Endothelial cell of umbilical vein (primary cell): ENCODE measurements at regions not wholly inside any gene's neighbourhood (a gene's known extent, or its start where the extent isn't known, plus 50 kb on each side); places are given as distances from the start of the nearest gene placed in this dataset.

Experiments used
- BruUV-seq: library from RNA; stranded (reverse); fragments of 400-500 nt; replicated peaks from 2 replicates; lab custom pipeline; 2021; lab: Mats Ljungman, UMichigan
- CTCF ChIA-PET: fragments of 300-600, 350-600 bp; sonication (Branson Sonifier 250); formaldehyde crosslinking; loops from one replicate; lab custom pipeline; 2021; ENCODE audit warnings: antibody characterized with exemption, inconsistent platforms; lab: Charles Lee
- POLR2A ChIA-PET: fragments of 300-600, 350-600 bp; sonication (Branson Sonifier 250); formaldehyde crosslinking; loops from one replicate; lab custom pipeline; 2021; ENCODE audit warnings: antibody characterized with exemption, inconsistent platforms; lab: Charles Lee
- DNase-seq: peaks from one replicate; pipeline ENCODE4 v3.0.0-alpha.2; 2011; ENCODE audit warnings: low read depth, low spot score
- FAIRE-seq: peaks from 2 replicates; lab custom pipeline; 2011; peaks lifted over from hg19 to GRCh38; lab: Jason Lieb, UNC
- H2AFZ ChIP-seq: 2 replicates; pipeline ENCODE4 v1.6.0; 2012; ENCODE audit warnings: low read depth, low read length, control low read depth, inconsistent platforms
- H3K27ac ChIP-seq: 2 replicates; pipeline ENCODE4 v1.5.1; 2011; ENCODE audit warnings: low read depth, mild to moderate bottlenecking, control low read depth, low read length, moderate library complexity; ENCODE audit not compliant: insufficient read depth
- H3K27me3 ChIP-seq, 2 experiments: 2 replicates each; pipeline versions ENCODE4 v1.6.0 to v1.6.1; 2011; ENCODE audit warnings: low read length in 2 of 2, mixed read lengths in 1 of 2; ENCODE audit not compliant: control insufficient read depth in 2 of 2, insufficient read depth in 2 of 2
- H3K36me3 ChIP-seq, 2 experiments: 2 replicates in 1 of 2; 3 replicates in 1 of 2; pipeline ENCODE4 v1.5.1; 2011; ENCODE audit warnings: low read length in 2 of 2, mild to moderate bottlenecking in 1 of 2, moderate library complexity in 1 of 2; ENCODE audit not compliant: control insufficient read depth in 2 of 2, insufficient read depth in 2 of 2; ENCODE audit errors: extremely low read depth in 1 of 2
- H3K4me1 ChIP-seq: 3 replicates; pipeline ENCODE4 v1.5.1; 2011; ENCODE audit warnings: mild to moderate bottlenecking, low read length; ENCODE audit not compliant: control insufficient read depth, insufficient read depth; ENCODE audit errors: extremely low read depth
- H3K4me2 ChIP-seq: 2 replicates; pipeline ENCODE4 v1.6.1; 2011; ENCODE audit warnings: low read length, control low read depth, mixed read lengths; ENCODE audit not compliant: insufficient read depth
- H3K4me3 ChIP-seq, 3 experiments: fragments of 200-600 bp in 1 of 3; sonication (generic), shearing (Covaris generic) in 1 of 3; replicated peaks in 1 of 3; 2 replicates each; pipeline ENCODE4 v1.5.1; 2011 to 2016; ENCODE audit warnings: control low read depth in 3 of 3, low read length in 3 of 3, mild to moderate bottlenecking in 2 of 3, inconsistent platforms in 1 of 3, low read depth in 1 of 3, moderate library complexity in 1 of 3; ENCODE audit not compliant: insufficient read depth in 1 of 3
- H3K79me2 ChIP-seq: 2 replicates; pipeline ENCODE4 v1.6.0; 2012; ENCODE audit warnings: low read length, inconsistent platforms; ENCODE audit not compliant: control insufficient read depth, insufficient read depth
- H3K9ac ChIP-seq: replicated peaks from 2 replicates; pipeline ENCODE3; 2011; ENCODE audit warnings: low read length, control low read depth; ENCODE audit not compliant: insufficient read depth; ENCODE audit errors: extremely low read depth
- H3K9me1 ChIP-seq: replicated peaks from 3 replicates; pipeline ENCODE4 v1.6.0; 2011; ENCODE audit warnings: mild to moderate bottlenecking, low read length; ENCODE audit not compliant: control insufficient read depth, insufficient read depth; ENCODE audit errors: extremely low read depth
- H3K9me3 ChIP-seq: replicated peaks from 2 replicates; pipeline ENCODE4 v1.5.1; 2012; ENCODE audit warnings: low read length, inconsistent platforms; ENCODE audit not compliant: control insufficient read depth, insufficient read depth
- H4K20me1 ChIP-seq: replicated peaks from 2 replicates; pipeline ENCODE3; 2011; ENCODE audit warnings: mild to moderate bottlenecking, low read length; ENCODE audit not compliant: control insufficient read depth, insufficient read depth; ENCODE audit errors: extremely low read depth
- EZH2 ChIP-seq: IDR thresholded peaks from 2 replicates; pipeline ENCODE4 v1.6.1; 2012; ENCODE audit warnings: borderline replicate concordance, low read depth, mild to moderate bottlenecking, moderate library complexity, low read length, inconsistent platforms; ENCODE audit not compliant: severe bottlenecking
- FOS ChIP-seq: IDR thresholded peaks from 2 replicates; pipeline ENCODE4 v1.6.1; 2011; ENCODE audit warnings: mild to moderate bottlenecking, low read length, moderate library complexity, borderline replicate concordance; ENCODE audit not compliant: insufficient read depth
- GATA2 ChIP-seq: IDR thresholded peaks from 2 replicates; pipeline ENCODE4 v1.7.0; 2011; ENCODE audit warnings: low read depth, mild to moderate bottlenecking, moderate library complexity, mixed read lengths, low read length; ENCODE audit not compliant: insufficient read length, insufficient read depth
- JUN ChIP-seq: IDR thresholded peaks from 2 replicates; pipeline ENCODE4 v1.6.1; 2011; ENCODE audit warnings: borderline replicate concordance, low read depth; ENCODE audit not compliant: insufficient read length, insufficient read depth
- MYC ChIP-seq: IDR thresholded peaks from one replicate; pipeline ENCODE4 v1.6.1; 2011; ENCODE audit warnings: mild to moderate bottlenecking, low read depth, low read length
- POLR2A ChIP-seq: IDR thresholded peaks from 2 replicates; pipeline ENCODE4 v1.6.1; 2012; ENCODE audit warnings: low read depth, mild to moderate bottlenecking, control low read depth, low read length
- POLR2AphosphoS5 ChIP-seq: IDR thresholded peaks from 2 replicates; pipeline ENCODE4 v1.6.1; 2012; ENCODE audit warnings: low read depth, mild to moderate bottlenecking, control low read depth, low read length, moderate library complexity; ENCODE audit not compliant: insufficient read depth
- dilution Hi-C: fragments of 300-500 bp; cut with MboI; formaldehyde crosslinking; loops from one replicate; pipeline ENCODE4 v1.15.0; 2019; ENCODE audit warnings: low sequenced_read_pairs; ENCODE audit not compliant: extremely low pct_ligation_motif_present
- intact Hi-C: fragments of 100-400 bp; cut with micrococcal nuclease; formaldehyde crosslinking; loops from one replicate; pipeline ENCODE4 v1.10.0; 2022
- TF ChIP-seq, protein P1 (sequence below), 2 donors: IDR thresholded peaks; 1 replicate in 1 of 2; 2 replicates in 1 of 2; pipeline ENCODE4 v1.5.1; 2011; ENCODE audit warnings: low read length in 2 of 2, mild to moderate bottlenecking in 2 of 2, moderate library complexity in 2 of 2, control low read depth in 1 of 2, inconsistent platforms in 1 of 2, low read depth in 1 of 2; ENCODE audit not compliant: insufficient read depth in 1 of 2; ENCODE audit errors: extremely low read depth in 1 of 2
- TF ChIP-seq, protein P2 (sequence below): IDR thresholded peaks from 2 replicates; pipeline ENCODE4 v1.6.1; 2011; ENCODE audit not compliant: insufficient read depth, insufficient read length

GRCh38 chr3:75110741-75111140, 496.3 kb upstream of the CNTN3 start:
- Histone ChIP-seq H3K9me3 (peaks cover 4% of the 10 kb centered on the region), H4K20me1 (no peaks in the 10 kb centered on the region), H3K4me3 (no peak overlapping the region), H3K4me1 (no peaks in the 10 kb centered on the region), H3K36me3 (no peaks in the 10 kb centered on the region), H3K9me1 (no peaks in the 10 kb centered on the region), H3K79me2 (no peaks in the 10 kb centered on the region), H3K9ac (no peak overlapping the region), H2AFZ (no peak overlapping the region), H3K4me2 (no peak overlapping the region), H3K27ac (no peak overlapping the region), H3K27me3 (no peaks in the 10 kb centered on the region)
- FAIRE-seq (no peak), DNase-seq (no peak)
- BruUV-seq: no TSS peak
- intact Hi-C loops: no loop called here
- dilution Hi-C loops: no loop called here
- TF ChIP-seq POLR2A (no peak), JUN (no peak), EZH2 (no peak), MYC (no peak), POLR2AphosphoS5 (no peak), FOS (no peak), GATA2 (no peak)
- TF ChIP-seq, protein P1, sequence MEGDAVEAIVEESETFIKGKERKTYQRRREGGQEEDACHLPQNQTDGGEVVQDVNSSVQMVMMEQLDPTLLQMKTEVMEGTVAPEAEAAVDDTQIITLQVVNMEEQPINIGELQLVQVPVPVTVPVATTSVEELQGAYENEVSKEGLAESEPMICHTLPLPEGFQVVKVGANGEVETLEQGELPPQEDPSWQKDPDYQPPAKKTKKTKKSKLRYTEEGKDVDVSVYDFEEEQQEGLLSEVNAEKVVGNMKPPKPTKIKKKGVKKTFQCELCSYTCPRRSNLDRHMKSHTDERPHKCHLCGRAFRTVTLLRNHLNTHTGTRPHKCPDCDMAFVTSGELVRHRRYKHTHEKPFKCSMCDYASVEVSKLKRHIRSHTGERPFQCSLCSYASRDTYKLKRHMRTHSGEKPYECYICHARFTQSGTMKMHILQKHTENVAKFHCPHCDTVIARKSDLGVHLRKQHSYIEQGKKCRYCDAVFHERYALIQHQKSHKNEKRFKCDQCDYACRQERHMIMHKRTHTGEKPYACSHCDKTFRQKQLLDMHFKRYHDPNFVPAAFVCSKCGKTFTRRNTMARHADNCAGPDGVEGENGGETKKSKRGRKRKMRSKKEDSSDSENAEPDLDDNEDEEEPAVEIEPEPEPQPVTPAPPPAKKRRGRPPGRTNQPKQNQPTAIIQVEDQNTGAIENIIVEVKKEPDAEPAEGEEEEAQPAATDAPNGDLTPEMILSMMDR (IDR thresholded peaks at IDR 0.05; ENCODE audit: extremely low read depth in 1 of 2, insufficient read depth in 1 of 2, low read depth in 1 of 2, low read length in 2 of 2): no peak
- TF ChIP-seq, protein P2, sequence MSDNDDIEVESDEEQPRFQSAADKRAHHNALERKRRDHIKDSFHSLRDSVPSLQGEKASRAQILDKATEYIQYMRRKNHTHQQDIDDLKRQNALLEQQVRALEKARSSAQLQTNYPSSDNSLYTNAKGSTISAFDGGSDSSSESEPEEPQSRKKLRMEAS: no peak
- ChIA-PET CTCF (no interaction called here), POLR2A (no interaction called here)
